B cell (primary cell): ENCODE measurements at regions not wholly inside any gene's neighbourhood (a gene's known extent, or its start where the extent isn't known, plus 50 kb on each side); places are given as distances from the start of the nearest gene placed in this dataset.

ENCODE experiments used
- ATAC-seq: fragments of 200-7000 bp; cut with Tn5 transposase; one replicate; pipeline ENCODE4 v1.10.0; 2021; ENCODE audit warnings: low read depth, mild to moderate bottlenecking, moderate number of reproducible peaks, moderate library complexity
- CTCF ChIA-PET: fragments of 350-600 bp; sonication (Branson Sonifier 250); formaldehyde crosslinking; loops from one replicate; lab custom pipeline; 2021; ENCODE audit warnings: antibody characterized with exemption, inconsistent platforms; lab: Charles Lee
- POLR2A ChIA-PET: fragments of 350-600 bp; sonication (Branson Sonifier 250); formaldehyde crosslinking; loops from one replicate; lab custom pipeline; 2021; ENCODE audit warnings: antibody characterized with exemption; lab: Charles Lee
- DNase-seq: peaks from one replicate; pipeline ENCODE4 v3.0.0; 2013
- H2AFZ ChIP-seq: 2 replicates; pipeline ENCODE4 v1.6.1; 2012; ENCODE audit warnings: mild to moderate bottlenecking, low read depth, low read length; ENCODE audit not compliant: insufficient read depth, poor library complexity, severe bottlenecking
- H3K27ac ChIP-seq, 2 donors: 1 replicate in 1 of 2; 2 replicates in 1 of 2; pipeline ENCODE4 v1.5.1; 2012 to 2013; ENCODE audit warnings: low read length in 2 of 2, mild to moderate bottlenecking in 2 of 2, moderate library complexity in 1 of 2
- H3K27me3 ChIP-seq, 4 experiments: fragments of 200-600 bp in 1 of 4; sonication (generic) in 1 of 4; replicated peaks in 1 of 4; 1 replicate in 2 of 4; 2 replicates in 2 of 4; pipeline versions ENCODE4 v1.6.1 to v1.7.0; 2013 to 2016; ENCODE audit warnings: low read length in 3 of 4, mild to moderate bottlenecking in 2 of 4, mixed read lengths in 1 of 4, moderate library complexity in 1 of 4; ENCODE audit not compliant: insufficient read depth in 4 of 4, control insufficient read depth in 3 of 4; ENCODE audit errors: control extremely low read depth in 1 of 4
- H3K36me3 ChIP-seq, 2 experiments: replicated peaks in 1 of 2; 1 replicate in 1 of 2; 2 replicates in 1 of 2; pipeline versions ENCODE4 v1.6.1 to v1.7.1; 2013; ENCODE audit warnings: low read length in 1 of 2; ENCODE audit not compliant: insufficient read depth in 2 of 2, control insufficient read depth in 1 of 2; ENCODE audit errors: control extremely low read depth in 1 of 2, extremely low read depth in 1 of 2
- H3K4me1 ChIP-seq, 2 donors: fragments of 200-600 bp in 1 of 2; sonication (generic) in 1 of 2; 1 replicate in 1 of 2; 2 replicates in 1 of 2; pipeline versions ENCODE4 v1.5.1 to v1.6.1; 2013 to 2017; ENCODE audit warnings: low read length in 2 of 2; ENCODE audit not compliant: control insufficient read depth in 2 of 2, insufficient read depth in 2 of 2
- H3K4me2 ChIP-seq: replicated peaks from 2 replicates; pipeline ENCODE3; 2012; ENCODE audit warnings: mild to moderate bottlenecking, low read depth, low read length; ENCODE audit not compliant: poor library complexity, severe bottlenecking
- H3K4me3 ChIP-seq, 5 experiments: fragments of 200-600 bp in 1 of 5; sonication (generic) in 1 of 5; 1 replicate in 3 of 5; 2 replicates in 2 of 5; pipeline versions ENCODE4 v1.5.1 to v1.7.0; 2011 to 2016; ENCODE audit warnings: low read length in 4 of 5, mild to moderate bottlenecking in 4 of 5, low read depth in 2 of 5, control low read depth in 1 of 5, moderate library complexity in 1 of 5; ENCODE audit not compliant: insufficient read depth in 1 of 5; ENCODE audit errors: control extremely low read depth in 1 of 5, extremely low read depth in 1 of 5
- H3K79me2 ChIP-seq: fragments of 200-600 bp; sonication (generic); one replicate; pipeline ENCODE4 v1.6.0; 2016; ENCODE audit warnings: low read length; ENCODE audit not compliant: control insufficient read depth, insufficient read depth
- H3K9ac ChIP-seq: fragments of 200-600 bp; sonication (generic); 2 replicates; pipeline ENCODE4 v1.6.1; 2017; ENCODE audit warnings: mild to moderate bottlenecking, low read length, moderate library complexity
- H3K9me3 ChIP-seq, 3 donors: one replicate each; pipeline versions ENCODE4 v1.6.1 to v1.7.1; 2013; ENCODE audit warnings: low read length in 2 of 3; ENCODE audit not compliant: control insufficient read depth in 2 of 3, insufficient read depth in 1 of 3; ENCODE audit errors: control extremely low read depth in 1 of 3
- H4K20me1 ChIP-seq: 2 replicates; pipeline ENCODE4 v1.6.0; 2012; ENCODE audit warnings: mild to moderate bottlenecking, low read length; ENCODE audit not compliant: insufficient read depth, control insufficient read depth, poor library complexity, severe bottlenecking
- H3K27ac Mint-ChIP-seq: one replicate; pipeline ENCODE4 v1.8.0; 2021; ENCODE audit warnings: mixed read lengths
- H3K27me3 Mint-ChIP-seq: one replicate; pipeline ENCODE4 v1.8.0; 2021; ENCODE audit warnings: mixed read lengths
- H3K4me1 Mint-ChIP-seq: one replicate; pipeline ENCODE4 v1.8.0; 2021; ENCODE audit warnings: mixed read lengths
- H3K4me3 Mint-ChIP-seq: one replicate; pipeline ENCODE4 v1.8.0; 2021; ENCODE audit warnings: mixed read lengths
- H3K9me3 Mint-ChIP-seq: one replicate; pipeline ENCODE4 v1.8.0; 2022; ENCODE audit warnings: mixed read lengths; ENCODE audit not compliant: insufficient read depth
- EZH2 ChIP-seq: IDR thresholded peaks from 2 replicates; pipeline ENCODE4 v1.6.1; 2012; ENCODE audit warnings: borderline replicate concordance, low read depth, mild to moderate bottlenecking, moderate library complexity, low read length; ENCODE audit not compliant: insufficient read depth, poor library complexity, severe bottlenecking
- WGBS: methylation state at CpG from one replicate; pipeline ENCODE4 v1.1.5; 2013; ENCODE audit warnings: missing lambda C conversion rate; ENCODE audit not compliant: insufficient coverage; 5-methylcytosine and 5-hydroxymethylcytosine counted together
- intact Hi-C: fragments of 100-400 bp; cut with micrococcal nuclease; formaldehyde crosslinking; loops from one replicate; pipeline ENCODE4 v1.10.0; 2022
- TF ChIP-seq, protein P1 (sequence below): fragments of 200-600 bp; IDR thresholded peaks from one replicate; pipeline ENCODE4 v1.8.0; 2022; ENCODE audit warnings: antibody characterized with exemption, mild to moderate bottlenecking

DNA sequence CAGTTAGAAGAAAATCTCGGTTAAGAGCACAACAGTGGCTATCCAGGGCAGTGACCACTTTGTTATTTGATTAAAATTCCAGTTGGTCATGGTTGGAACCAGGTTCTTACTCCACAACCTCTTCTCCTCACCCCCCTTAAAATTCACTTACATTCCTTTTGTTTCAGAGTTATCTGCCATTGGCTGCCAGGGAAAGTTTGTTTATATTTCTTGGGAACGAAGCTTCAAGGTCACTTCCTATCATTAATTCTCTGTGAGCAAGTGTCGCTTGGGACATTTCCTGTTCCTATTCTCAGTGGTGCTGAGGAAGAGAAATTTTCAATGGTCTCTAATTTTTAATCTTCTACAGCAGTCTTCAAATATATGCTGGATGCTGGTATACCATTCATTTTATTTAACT, 121.1 kb upstream of the COL21A1 start:
- no peak overlapping the region for H3K27ac ChIP-seq
- H3K9me3 Mint-ChIP-seq: no peaks in the 10 kb centered on the region
- no peaks in the 10 kb centered on the region for H4K20me1 ChIP-seq
- H3K4me2 ChIP-seq: no peak overlapping the region
- no peak overlapping the region for H3K27ac Mint-ChIP-seq
- DNase-seq (no peak), ATAC-seq (no peak)
- ChIA-PET POLR2A (no interaction called here), CTCF (no interaction called here)
- no CpG with 5 or more reads among the region's 3 CpGs for WGBS
- H3K4me3 Mint-ChIP-seq: no peak overlapping the region
- no peak overlapping the region for H3K4me3 ChIP-seq
- no peak overlapping the region for H3K9ac ChIP-seq
- H3K79me2 ChIP-seq: no peaks in the 10 kb centered on the region
- H3K9me3 ChIP-seq: no peaks in the 10 kb centered on the region
- TF ChIP-seq, protein P1, sequence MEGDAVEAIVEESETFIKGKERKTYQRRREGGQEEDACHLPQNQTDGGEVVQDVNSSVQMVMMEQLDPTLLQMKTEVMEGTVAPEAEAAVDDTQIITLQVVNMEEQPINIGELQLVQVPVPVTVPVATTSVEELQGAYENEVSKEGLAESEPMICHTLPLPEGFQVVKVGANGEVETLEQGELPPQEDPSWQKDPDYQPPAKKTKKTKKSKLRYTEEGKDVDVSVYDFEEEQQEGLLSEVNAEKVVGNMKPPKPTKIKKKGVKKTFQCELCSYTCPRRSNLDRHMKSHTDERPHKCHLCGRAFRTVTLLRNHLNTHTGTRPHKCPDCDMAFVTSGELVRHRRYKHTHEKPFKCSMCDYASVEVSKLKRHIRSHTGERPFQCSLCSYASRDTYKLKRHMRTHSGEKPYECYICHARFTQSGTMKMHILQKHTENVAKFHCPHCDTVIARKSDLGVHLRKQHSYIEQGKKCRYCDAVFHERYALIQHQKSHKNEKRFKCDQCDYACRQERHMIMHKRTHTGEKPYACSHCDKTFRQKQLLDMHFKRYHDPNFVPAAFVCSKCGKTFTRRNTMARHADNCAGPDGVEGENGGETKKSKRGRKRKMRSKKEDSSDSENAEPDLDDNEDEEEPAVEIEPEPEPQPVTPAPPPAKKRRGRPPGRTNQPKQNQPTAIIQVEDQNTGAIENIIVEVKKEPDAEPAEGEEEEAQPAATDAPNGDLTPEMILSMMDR: no peak
- TF ChIP-seq EZH2: no peak
- H3K4me1 Mint-ChIP-seq: peaks cover 14% of the 10 kb centered on the region
- no peak overlapping the region for H2AFZ ChIP-seq
- peaks cover 11% of the 10 kb centered on the region for H3K27me3 Mint-ChIP-seq
- no peaks in the 10 kb centered on the region for H3K27me3 ChIP-seq
- H3K36me3 ChIP-seq: no peaks in the 10 kb centered on the region
- intact Hi-C loops: no loop called here
- no peaks in the 10 kb centered on the region for H3K4me1 ChIP-seq

DNA sequence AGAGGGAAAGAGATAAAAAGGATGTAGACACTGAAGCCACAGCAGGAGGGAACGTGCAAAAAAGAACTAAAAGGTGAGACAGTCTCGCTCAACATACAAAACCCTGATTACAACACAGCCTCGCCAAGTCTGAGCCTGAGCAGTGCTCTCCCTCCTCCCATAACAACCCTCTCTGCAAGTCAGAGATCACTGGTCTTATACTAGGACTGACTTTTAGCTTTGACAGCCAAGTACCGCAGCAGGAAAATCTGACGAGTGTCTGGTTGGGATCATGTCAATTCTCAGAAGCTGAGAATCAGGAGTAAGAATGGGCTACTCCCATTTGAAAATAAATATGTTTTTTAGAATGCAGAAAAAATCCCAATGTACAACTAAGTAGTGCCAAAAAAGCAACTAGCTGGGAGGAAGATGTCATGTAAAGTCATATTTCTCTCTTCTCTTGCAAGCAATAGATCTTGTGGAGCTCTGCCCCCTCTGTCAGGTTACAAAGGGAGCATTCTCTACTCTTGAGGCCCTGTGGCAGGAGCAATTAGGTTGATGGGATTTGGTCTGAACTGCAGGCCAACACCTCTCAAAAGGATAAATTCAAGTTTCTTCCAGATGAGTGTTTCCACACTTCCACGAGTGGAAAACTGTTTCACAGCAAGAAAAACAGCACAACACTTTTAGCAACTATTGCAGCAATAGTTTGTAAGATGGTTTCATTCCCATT, 118.9 kb upstream of the COL21A1 start:
- no peaks in the 10 kb centered on the region for H3K36me3 ChIP-seq
- H3K27ac ChIP-seq: no peak overlapping the region
- ChIA-PET POLR2A (no interaction called here), CTCF (interaction anchor here (1.0 kb wide), 1 partner anchor 204 kb away, joined by 3 read pairs; no protein-coding TSS in a partner anchor)
- H3K9ac ChIP-seq: no peak overlapping the region
- peaks cover 12% of the 10 kb centered on the region for H3K4me1 Mint-ChIP-seq
- DNase-seq: no peak
- H3K79me2 ChIP-seq: no peaks in the 10 kb centered on the region
- no peak for ATAC-seq
- H3K27ac Mint-ChIP-seq: no peak overlapping the region
- H3K4me2 ChIP-seq: no peak overlapping the region
- H4K20me1 ChIP-seq: no peaks in the 10 kb centered on the region
- H3K9me3 ChIP-seq: no peaks in the 10 kb centered on the region
- intact Hi-C loops: no loop called here
- peaks cover 11% of the 10 kb centered on the region for H3K27me3 Mint-ChIP-seq
- H2AFZ ChIP-seq: no peak overlapping the region
- no peak for TF ChIP-seq EZH2
- TF ChIP-seq, protein P1: no peak
- H3K4me3 Mint-ChIP-seq: no peak overlapping the region
- H3K4me3 ChIP-seq: no peak overlapping the region
- H3K9me3 Mint-ChIP-seq: no peaks in the 10 kb centered on the region
- H3K4me1 ChIP-seq: no peaks in the 10 kb centered on the region
- WGBS: 100% methylated on average over 2 of the region's 6 CpGs
- no peaks in the 10 kb centered on the region for H3K27me3 ChIP-seq
